Chondrocyte (in vitro differentiated cells): ENCODE measurements at regions not wholly inside any gene's neighbourhood (a gene's known extent, or its start where the extent isn't known, plus 50 kb on each side); places are given as distances from the start of the nearest gene placed in this dataset.

ENCODE experiments used
- DNase-seq: peaks from one replicate; pipeline ENCODE4 v3.0.0; 2021; ENCODE audit warnings: mixed read lengths, low spot score
- H3K27ac Mint-ChIP-seq: one replicate; pipeline ENCODE4 v1.8.0; 2021; ENCODE audit warnings: mild to moderate bottlenecking, moderate library complexity, mixed read lengths; ENCODE audit not compliant: unreplicated experiment
- H3K27me3 Mint-ChIP-seq: 2 replicates; pipeline ENCODE4 v1.8.0; 2021; ENCODE audit warnings: low read depth, mixed read lengths
- H3K36me3 Mint-ChIP-seq: 2 replicates; pipeline ENCODE4 v1.8.0; 2021; ENCODE audit warnings: low read depth, mixed read lengths
- H3K4me1 Mint-ChIP-seq: 2 replicates; pipeline ENCODE4 v1.8.0; 2021; ENCODE audit warnings: low read depth, mild to moderate bottlenecking, mixed read lengths
- H3K4me3 Mint-ChIP-seq: one replicate; pipeline ENCODE4 v1.8.0; 2021; ENCODE audit warnings: mild to moderate bottlenecking, moderate library complexity, mixed read lengths; ENCODE audit not compliant: unreplicated experiment
- H3K9me3 Mint-ChIP-seq: 2 replicates; pipeline ENCODE4 v1.8.0; 2021; ENCODE audit warnings: low read depth, mixed read lengths
- TF ChIP-seq, protein P1 (sequence below): fragments of 200-600 bp; sonication (generic); IDR thresholded peaks from 2 replicates; pipeline ENCODE4 v1.5.0; 2021; ENCODE audit warnings: antibody characterized with exemption, mild to moderate bottlenecking, moderate library complexity

DNA sequence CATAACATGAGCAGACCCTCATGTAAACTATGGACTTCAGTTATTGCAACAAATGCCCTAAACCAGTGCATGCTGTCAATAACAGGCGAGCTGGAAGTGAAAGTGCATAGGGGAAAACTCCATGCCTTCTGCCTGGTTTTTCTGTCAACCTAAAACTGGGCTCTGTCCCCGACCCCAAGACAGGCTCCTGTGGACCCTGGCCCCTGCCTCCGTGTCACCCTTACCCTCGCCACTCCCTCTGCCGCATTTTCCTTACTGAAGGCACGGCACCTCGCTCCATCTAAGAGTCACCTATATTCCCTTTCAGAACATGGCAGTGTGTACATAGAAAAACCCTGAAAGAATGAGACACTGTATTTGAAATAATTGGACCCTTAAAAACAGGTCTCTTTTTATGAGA, 151.3 kb downstream of the SHANK2 start:
- H3K9me3 Mint-ChIP-seq = no peaks in the 10 kb centered on the region
- H3K27ac Mint-ChIP-seq = no peak overlapping the region
- TF ChIP-seq, protein P1, sequence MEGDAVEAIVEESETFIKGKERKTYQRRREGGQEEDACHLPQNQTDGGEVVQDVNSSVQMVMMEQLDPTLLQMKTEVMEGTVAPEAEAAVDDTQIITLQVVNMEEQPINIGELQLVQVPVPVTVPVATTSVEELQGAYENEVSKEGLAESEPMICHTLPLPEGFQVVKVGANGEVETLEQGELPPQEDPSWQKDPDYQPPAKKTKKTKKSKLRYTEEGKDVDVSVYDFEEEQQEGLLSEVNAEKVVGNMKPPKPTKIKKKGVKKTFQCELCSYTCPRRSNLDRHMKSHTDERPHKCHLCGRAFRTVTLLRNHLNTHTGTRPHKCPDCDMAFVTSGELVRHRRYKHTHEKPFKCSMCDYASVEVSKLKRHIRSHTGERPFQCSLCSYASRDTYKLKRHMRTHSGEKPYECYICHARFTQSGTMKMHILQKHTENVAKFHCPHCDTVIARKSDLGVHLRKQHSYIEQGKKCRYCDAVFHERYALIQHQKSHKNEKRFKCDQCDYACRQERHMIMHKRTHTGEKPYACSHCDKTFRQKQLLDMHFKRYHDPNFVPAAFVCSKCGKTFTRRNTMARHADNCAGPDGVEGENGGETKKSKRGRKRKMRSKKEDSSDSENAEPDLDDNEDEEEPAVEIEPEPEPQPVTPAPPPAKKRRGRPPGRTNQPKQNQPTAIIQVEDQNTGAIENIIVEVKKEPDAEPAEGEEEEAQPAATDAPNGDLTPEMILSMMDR = no peak
- H3K27me3 Mint-ChIP-seq = peaks cover 59% of the 10 kb centered on the region
- H3K4me3 Mint-ChIP-seq = no peak overlapping the region
- DNase-seq = no peak
- H3K4me1 Mint-ChIP-seq = no peaks in the 10 kb centered on the region
- peaks cover 2% of the 10 kb centered on the region for H3K36me3 Mint-ChIP-seq

DNA sequence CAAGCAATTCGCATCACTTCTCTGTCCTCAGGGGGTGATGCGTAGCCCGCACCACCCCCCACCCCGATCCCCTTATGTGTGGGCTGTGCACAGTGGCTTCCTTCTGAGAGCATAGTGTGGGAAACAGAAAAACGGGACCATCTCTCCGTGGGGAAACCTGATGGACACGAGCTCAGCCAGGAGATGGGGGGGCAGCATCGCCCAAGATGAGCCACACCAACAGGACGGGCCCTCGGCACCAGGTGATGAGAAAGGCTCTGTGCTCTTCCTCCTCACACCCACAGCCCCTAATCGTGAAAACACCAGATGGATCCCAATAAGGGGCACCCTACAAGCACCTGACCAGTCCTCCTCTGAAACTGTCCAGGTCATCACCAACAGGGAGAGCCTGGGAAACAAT, 153.6 kb downstream of the SHANK2 start:
- TF ChIP-seq, protein P1 = no peak
- no peak overlapping the region for H3K4me3 Mint-ChIP-seq
- H3K4me1 Mint-ChIP-seq = no peaks in the 10 kb centered on the region
- H3K27me3 Mint-ChIP-seq = peaks cover 62% of the 10 kb centered on the region
- DNase-seq = no peak
- no peaks in the 10 kb centered on the region for H3K36me3 Mint-ChIP-seq
- H3K27ac Mint-ChIP-seq = no peak overlapping the region
- H3K9me3 Mint-ChIP-seq = no peaks in the 10 kb centered on the region

DNA sequence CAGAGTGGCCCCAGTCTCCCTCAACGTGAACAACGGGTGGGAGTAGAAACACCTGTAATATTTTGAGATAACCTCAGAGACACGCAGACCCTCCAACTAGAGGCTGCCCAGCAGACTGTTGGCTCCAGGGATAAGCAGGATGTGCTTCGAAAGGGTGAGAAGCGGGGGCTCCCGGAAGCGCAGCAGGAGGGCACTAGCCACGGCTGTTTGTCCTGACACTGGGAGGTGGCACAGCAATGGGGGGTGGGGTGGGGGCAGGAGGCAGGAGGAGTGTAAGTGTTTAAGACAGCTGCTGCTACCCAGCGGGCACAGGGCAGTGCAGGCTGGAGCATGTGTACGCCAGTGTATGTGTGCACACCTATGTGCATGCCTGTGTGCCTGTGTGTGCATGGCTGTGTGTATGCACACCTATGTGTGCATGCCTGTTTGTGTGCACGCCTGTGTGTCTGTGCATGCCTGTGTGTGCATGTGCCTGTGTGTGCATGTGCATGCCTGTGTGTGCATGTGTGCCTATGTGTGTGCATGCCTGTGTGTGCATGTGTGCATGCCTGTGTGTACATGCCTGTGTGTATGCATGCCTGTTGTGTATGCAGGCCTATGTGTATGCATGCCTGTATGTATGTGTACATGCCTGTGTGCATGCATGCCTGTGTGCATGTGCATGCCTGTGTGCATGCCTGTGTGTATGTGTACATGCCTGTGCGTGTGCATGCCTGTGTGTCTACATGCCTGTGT, 154.7 kb downstream of the SHANK2 start:
- H3K4me1 Mint-ChIP-seq = no peaks in the 10 kb centered on the region
- H3K36me3 Mint-ChIP-seq = no peaks in the 10 kb centered on the region
- H3K4me3 Mint-ChIP-seq = no peak overlapping the region
- TF ChIP-seq, protein P1 = no peak
- no peaks in the 10 kb centered on the region for H3K9me3 Mint-ChIP-seq
- H3K27me3 Mint-ChIP-seq = peaks cover 61% of the 10 kb centered on the region
- H3K27ac Mint-ChIP-seq = no peak overlapping the region
- DNase-seq = peak; percentile 40

DNA sequence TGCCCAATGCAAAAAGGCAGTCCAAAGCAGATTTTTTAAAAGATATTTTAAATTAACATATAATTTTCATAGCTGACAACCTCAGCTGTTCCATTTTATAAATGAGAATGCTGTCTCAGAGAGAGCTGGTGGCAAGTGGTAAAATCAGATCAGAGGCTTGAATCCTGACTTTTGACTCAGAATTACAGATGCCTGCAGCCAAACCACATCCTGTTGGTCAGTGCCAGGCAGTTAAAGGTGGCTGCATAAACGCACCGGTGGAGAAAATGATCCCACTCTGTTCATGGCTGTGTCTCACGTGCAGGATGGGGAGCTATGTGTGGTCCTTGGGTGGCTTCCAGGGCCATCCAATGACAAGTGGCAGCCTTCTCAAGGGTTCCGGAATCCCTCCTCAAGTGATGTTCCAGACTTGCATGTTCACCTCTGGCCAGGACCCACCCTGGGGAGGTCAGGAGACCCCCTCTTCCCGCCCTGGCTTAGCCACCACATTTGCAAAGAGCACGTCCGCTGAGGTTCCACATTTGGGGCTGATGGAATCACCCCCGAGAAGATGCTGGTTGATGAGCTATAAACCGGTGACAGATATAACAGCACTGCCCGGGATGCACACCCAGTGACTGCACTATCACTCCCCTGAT, 155.5 kb downstream of the SHANK2 start:
- Mint-ChIP-seq H3K9me3 (no peaks in the 10 kb centered on the region), H3K27ac (no peak overlapping the region)
- DNase-seq = peak; percentile 55

DNA sequence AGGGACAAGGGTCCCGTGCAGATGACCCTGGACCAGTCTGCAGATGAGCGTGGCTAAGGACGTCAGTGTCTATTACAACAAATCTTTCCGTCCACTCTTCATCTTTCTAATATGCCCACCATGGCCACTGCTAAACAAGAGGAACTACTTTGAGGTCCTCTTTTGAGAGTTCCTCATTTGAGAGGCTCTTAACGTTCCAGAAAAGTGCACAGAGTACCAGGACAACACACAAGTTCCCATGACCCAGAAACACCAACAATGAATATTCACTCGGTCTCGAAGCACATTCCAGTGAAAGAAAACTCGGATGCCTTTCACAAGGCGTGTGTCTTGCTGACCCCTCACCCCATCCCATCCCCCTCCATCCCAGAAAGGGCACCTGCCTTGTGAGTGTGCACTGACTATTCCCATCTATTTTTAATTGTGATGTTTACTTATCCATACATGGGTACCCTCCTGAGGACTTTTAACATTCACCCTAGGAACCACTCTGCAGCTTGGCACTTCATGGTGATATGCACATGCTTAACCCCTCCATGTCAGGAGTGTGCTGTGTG, 157.0 kb downstream of the SHANK2 start:
- no peaks in the 10 kb centered on the region for H3K4me1 Mint-ChIP-seq
- H3K36me3 Mint-ChIP-seq = no peaks in the 10 kb centered on the region
- no peaks in the 10 kb centered on the region for H3K9me3 Mint-ChIP-seq
- TF ChIP-seq, protein P1 = no peak
- H3K4me3 Mint-ChIP-seq = no peak overlapping the region
- H3K27me3 Mint-ChIP-seq = peaks cover 50% of the 10 kb centered on the region
- DNase-seq = no peak
- no peak overlapping the region for H3K27ac Mint-ChIP-seq

More for the DNA sequence above, 155.5 kb downstream of the SHANK2 start:
- H3K4me3 Mint-ChIP-seq = no peak overlapping the region
- no peaks in the 10 kb centered on the region for H3K4me1 Mint-ChIP-seq
- no peaks in the 10 kb centered on the region for H3K36me3 Mint-ChIP-seq
- TF ChIP-seq, protein P1 = no peak
- H3K27me3 Mint-ChIP-seq = peaks cover 64% of the 10 kb centered on the region
